Fibroblast of skin of right quadriceps (primary cell): ENCODE measurements at regions not wholly inside any gene's neighbourhood (a gene's known extent, or its start where the extent isn't known, plus 50 kb on each side); places are given as distances from the start of the nearest gene placed in this dataset.

Experiments
- DNase-seq: peaks from one replicate; pipeline ENCODE4 v3.0.0-alpha.2; 2013

DNA sequence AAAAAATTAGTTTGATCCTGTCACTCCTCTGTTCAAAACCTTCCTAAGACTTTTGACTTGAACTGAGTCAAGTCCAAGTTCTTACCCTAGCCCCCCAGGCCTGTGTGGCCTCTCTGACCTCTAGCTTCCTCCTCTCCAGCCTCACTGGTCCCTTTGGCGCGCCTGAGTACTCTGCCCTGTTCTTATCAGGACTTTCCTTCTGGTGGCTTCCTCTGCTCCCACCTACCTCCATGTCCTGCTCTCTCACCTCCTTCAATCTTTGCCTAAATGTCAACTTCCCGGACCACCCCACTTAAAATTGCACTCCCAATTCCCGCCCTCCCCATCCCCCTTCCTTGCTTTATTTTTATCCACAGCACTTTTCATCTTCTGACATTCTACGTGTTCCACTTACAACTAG is 526.1 kb upstream of the KLF4 start:
- no peak for DNase-seq

DNA sequence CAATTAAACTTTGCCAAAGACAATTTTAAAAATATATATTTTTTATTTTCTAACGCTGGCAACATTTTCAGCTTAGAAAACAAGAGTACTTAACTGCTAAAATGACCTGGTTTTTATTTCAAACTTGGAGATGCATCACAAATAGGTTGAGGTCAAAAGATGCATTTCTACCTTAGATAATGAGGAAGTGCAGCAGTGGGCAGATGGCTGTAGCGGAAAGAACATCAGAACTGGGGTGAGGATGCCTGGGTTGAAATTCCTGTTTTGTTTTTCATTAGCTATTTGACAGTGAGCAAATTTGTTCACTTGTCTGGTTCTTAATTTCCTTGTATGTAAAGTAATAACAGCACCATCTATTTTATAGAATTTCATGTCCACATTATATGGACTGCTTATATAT is 524.8 kb upstream of the KLF4 start:
- no peak for DNase-seq

DNA sequence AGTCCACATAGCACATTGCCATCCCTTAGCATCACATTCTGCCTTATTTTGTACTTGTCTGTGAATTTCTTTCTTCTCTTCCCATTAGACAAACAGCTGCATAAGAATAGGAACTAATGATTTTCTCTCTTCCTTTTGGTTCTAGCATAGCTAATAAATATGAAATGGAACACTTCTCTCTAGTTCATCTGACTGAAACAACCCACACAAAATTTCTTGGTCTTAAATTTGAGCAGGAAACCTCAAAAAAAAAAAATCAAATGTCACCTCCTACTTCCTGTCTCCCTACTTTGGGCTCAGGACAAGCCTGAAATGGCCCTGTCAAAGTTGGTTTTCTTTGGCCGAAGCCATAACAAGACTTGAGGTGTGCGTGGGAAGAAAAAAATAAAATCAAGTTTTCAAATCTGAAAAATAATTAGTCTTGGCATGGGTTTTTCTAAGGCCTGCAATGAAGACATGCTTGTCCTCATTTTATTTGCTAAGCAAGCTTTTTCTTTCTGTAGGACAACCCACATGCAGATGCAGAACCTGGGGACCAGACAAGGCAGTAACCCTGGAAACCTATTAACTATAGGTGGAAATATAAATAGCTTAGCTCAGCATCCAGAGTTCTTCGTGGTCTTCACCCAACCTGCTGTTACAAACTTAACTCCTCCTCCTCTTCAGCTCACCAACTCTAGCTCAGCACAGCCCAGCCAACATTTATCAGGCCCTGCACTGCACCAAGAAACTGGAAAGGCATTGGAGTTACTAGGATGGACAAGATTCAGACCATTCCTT is 523.5 kb upstream of the KLF4 start:
- no peak for DNase-seq

DNA sequence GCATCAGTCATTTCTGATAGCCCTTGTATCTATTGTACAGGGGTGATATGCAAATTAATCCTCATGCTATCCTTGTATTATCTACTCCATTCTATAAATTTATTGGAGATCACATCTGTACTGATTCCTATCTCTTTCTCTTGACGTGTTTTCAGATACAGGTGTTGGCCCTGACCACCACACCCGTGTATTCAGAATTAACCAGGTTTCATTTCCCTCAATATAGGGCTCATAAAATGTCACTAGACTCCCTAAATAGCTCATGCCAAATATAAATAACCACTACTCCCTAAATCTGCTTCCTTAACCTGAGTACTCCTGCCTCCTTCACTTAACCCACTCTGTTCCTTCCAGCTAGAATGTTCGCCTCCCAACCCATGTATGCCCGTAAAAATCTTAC is 522.8 kb upstream of the KLF4 start:
- no peak for DNase-seq

DNA sequence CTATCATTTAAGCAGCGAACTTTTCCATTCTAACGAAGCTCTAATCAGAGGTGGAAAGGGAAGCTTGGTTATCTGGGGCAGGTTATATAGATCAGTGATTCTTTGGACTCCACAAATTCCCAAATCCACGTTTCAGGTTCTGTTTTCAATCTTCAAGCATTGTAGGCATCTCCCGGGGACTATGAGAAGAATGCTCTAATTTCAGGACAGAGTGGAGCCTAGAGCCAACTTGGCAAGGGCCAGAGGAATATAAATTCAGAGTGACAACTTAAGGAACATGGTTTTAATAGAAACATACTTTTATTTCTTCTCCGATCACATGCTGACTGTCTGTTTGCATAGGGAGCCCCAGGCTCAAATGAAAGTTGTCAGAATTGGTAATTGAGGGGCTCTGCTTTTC is 514.0 kb upstream of the KLF4 start:
- DNase-seq = peak; percentile 15

DNA sequence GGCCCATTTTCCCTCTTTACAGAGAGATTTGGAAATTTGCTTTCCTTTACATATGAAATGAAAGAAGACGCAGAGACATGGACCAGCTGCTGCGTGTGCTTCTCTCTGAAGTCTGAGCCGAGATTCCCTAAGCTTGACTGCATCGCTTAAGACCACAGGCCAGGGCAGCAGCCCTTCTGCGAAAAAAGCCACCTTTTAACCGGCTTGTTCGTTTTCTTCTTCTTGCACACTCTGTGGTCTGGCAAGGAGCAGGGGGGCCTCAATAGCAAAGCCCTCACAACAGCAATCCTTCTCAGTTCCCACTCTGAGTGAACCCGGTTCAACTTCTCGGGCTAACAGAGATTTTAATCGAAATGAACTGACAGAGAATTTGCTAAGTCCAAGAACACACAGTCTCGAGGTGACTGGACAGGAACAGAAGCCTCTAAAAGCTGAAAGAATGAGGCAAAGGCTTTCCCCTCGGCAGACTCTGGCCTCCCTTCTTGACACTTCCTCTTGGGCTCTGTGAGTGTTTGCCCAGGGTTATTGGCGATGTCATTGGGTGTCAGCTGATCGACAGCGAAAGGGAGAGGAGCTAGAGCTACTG is 512.9 kb upstream of the KLF4 start:
- peak; percentile 42 for DNase-seq

DNA sequence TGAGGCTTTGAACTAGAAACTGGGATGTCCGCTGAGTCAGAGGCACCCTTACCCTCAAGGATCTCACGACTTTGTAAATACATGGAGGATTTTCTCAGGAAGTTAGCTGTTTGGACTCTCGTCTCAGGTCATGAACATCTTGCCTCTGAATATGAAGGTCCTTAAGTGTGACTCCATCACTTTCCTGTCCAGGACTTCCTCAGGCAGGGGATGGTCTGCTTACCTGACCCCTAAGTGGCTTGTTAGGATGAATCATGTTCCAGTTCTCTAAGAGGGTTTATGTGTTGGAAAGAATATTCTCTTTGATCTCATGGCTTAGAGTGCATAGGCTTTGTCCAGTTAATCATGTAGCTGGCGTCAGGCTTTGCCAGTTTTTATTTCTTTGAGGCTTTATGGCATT is 511.7 kb upstream of the KLF4 start:
- DNase-seq = no peak

DNA sequence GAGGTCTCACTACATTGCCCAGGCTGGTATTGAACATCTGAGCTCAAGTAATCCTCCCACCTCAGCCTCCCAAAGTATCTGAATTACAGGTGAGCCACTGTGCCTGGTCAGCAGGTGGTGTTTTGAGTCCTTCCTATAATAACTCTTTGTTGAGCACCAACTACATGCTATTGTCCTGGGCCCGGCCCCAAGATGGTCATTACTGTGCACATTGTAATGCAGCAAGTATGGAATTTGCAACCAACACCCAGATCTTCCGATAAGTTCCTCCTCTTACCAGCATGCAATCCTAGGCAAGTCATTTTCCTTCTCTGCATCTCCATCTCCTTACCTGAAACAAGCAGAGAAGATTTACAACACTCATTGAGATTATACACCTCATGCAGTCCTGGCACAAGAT is 510.3 kb upstream of the KLF4 start:
- DNase-seq = no peak

DNA sequence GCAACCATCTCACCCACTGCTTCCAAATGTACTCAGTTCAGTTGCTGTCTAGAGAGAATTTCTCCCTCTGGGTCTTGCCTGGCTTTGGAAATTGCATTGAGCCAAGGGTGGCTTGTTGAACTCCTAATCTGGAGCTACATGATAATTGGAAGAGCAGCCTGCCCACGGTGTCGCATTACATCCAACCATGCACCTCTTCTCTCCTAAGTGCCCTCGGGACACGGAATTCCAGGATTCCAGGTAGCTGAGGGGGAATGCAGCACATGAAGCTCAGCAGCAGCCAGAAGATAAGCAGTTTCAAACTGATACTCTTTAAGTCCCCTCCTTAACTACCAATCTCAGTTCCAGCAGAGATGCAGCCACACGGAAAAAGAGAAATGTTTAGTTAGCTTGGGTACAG is 509.4 kb upstream of the KLF4 start:
- DNase-seq = no peak

DNA sequence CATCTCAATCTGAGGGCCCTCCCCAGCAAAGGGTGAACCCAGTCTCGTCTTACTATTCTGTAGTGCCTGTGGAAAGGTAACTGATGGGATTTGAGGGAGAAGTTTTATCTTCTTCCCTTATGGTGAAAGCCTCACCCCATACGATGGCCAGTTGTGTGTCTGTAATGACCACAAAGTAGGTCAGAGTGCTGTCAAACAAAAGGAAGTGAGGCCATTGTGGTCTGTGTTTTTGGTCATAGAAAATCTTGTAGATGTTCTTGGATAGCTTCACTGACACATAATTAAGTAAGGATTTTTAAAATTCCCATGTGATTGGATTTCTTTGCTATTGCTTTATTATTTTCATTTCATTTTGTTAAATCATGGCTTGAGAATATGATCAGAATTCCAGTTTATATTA is 505.1 kb upstream of the KLF4 start:
- no peak for DNase-seq

DNA sequence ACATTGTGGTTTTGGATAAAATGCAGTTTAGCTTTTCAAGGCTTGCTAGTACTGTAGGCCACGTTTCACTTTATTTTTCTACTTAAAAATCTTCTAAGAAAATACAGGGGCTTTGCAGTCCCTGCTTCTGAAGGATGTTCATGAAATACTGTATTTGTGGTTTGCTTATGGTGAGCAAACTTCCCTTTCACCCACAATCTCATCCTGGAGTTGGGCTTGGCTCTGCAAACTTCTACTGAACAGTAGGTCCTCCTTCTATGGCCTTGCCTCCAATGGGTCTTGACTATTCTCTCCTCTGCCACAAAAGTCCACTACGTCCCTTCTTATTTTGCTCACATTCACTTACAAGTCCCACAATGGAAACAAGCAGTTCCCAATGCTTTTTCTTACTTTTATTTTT is 502.7 kb upstream of the KLF4 start:
- DNase-seq = no peak

DNA sequence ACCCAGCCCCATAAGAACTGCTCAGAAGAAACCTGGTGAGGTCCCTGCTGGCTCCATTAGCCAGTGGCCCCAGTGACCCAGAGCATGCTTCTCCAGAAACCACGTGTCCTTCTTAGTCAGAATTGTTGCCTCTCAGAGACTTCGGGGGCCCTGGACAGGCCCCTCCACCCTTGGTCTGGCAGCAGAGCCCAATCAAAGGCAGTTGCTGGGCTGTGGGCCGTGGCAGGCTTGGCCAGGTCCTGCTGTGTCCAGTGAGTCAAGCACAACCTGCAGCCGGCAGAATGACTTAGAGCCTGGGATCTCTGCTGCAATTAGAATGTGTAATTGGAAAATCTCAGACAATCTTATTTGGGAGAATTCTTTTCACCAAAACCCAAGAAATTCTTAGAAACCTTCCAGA is 502.0 kb upstream of the KLF4 start:
- no peak for DNase-seq

DNA sequence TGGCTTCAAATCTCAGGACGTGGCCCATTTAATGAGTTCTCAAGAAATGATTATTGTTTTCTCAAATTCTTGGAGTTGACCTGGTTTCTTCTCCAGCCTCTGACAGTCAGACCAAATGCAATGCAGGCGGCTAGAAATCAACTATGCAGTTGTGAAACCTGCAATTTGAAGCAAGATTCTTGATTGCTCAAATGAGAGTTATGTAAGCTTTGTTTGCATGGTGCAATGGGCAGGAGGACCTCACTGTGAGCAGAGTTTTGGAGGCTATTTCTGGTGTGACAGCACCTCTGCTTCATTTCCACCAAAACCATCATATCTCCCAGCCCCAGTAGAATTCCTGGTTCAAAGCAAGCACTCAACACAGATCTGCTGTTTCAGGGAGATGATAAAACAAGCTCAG is 500.0 kb upstream of the KLF4 start:
- peak; percentile 48 for DNase-seq

DNA sequence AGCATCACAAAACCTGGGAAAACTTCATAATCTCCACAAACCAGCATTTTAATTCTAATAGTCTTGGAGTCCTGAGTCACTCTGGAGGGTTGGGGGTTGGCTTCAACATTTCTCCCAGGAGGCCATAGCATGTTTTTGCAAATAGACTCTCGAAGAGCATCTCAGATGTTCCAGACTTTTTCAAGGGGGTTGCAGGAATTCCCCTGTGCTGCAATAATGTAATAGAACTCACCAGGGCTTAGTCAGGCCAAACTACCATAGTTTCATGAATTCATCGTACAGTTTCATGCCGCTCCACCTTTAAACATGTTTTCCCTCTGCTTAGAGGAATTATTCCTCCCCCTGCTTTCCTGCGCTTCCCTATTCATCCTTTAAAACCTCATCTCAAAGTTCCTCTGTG is 499.5 kb upstream of the KLF4 start:
- DNase-seq = peak; percentile 55

DNA sequence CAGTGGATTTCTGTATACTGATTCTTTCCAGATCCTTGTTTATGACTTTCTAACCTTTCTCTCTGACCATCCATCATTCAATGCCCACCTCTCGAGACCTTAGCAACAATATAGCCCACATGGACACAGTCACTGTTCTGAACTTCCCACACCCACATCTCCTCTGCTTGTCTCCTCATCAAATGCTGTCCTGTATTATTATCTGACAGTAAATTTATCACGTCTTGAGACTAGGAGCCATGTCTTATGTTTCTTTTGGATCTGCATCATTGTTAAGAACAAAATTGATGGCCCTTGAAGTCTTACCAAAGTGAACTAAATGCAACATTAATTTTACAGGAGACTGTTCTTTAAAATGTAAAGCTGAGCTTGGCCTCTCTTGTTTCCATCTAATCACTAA is 495.4 kb upstream of the KLF4 start:
- DNase-seq = no peak

DNA sequence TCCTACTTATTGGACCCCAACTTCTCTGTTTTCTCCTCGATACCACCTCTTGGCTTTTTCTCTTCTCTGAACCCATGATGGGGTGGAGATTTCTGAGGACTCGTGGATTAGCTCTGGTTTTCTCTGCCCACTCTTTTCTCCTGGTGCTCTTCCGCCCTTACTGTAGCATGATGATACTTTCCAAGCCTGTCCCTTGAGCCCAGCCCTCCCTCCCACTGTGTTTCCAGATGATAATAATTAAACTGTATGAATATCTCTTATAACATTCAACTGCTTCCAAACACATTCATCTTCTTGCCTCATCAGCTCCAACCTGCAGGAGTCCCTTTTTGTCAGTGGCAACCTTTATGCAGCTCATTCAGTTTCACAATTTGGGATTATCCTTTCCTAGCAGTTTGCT is 494.2 kb upstream of the KLF4 start:
- DNase-seq = peak; percentile 17

DNA sequence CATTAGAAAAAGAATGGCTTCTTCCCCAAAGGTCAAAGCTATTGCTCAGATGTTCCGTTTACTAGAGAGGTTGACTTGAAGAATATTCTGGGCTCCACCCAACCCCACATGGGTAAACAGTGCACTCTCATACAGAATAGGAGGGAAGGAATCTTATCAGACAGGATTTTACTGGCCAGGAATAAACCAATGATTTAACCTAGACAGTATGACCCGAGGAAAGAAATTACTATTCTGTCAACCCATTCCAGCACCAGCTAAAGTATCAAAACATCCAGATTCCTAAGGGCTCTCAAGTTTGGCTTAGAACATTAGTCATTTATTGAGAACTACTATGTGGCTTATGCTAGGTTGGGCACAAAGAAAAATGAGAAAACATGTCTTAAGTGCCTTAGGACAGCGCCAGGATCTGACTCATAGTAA is 493.6 kb upstream of the KLF4 start:
- peak; percentile 23 for DNase-seq

DNA sequence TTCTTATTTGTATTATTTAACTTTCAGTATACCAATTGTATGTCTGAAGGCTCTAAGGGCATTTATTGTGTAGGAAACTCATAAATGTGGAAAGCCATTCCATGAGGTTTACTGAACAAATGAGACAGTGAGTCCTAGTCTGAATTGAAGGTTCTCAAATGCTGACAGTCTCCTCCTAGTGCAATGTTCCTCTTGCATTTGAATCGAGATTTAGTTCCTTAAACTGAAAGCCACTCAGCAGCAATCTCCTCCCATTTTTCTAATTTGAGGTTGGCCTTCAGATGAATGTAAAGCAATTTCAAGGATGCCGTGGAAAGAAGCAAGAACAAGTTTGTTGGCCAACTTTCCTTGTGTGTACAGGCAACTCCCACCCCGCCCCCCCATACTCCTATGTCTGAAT is 493.2 kb upstream of the KLF4 start:
- no peak for DNase-seq

DNA sequence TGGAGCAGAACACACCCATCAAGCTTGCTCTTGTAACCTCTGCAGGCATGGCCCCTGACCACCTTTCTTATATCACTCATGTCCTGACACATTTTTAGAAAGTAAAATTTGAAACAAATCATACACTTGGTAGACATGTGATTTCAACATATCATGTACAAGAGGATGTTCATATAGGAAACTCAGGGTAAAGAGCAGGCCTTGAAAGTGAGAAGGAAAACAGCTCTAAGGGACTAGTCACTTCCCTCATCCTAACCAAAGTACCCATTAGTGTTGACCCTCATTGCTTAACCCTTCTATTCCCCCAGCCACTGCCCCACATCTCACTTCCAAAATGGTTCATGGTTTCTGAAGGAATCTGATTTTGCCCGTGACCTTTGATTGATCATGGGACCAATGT is 492.4 kb upstream of the KLF4 start:
- no peak for DNase-seq

DNA sequence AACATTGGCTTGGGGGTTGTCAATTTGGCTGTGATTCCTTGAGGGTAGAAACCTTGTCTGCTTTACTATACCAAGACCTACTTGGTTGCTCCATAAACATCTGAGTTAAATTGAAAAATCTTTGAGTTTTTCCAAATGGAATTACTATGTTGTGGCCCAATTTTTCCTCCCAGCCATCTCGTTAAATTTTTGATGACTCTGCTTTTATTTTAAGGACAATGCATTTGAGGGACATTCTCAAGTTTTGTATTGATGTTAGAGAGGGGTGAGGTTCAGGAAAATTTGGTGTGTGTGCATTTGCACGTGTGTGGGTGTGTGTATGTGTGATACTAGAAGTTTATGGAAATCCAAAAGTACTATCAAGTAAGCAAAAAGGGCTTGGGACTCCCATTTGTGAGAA is 491.4 kb upstream of the KLF4 start:
- no peak for DNase-seq

DNA sequence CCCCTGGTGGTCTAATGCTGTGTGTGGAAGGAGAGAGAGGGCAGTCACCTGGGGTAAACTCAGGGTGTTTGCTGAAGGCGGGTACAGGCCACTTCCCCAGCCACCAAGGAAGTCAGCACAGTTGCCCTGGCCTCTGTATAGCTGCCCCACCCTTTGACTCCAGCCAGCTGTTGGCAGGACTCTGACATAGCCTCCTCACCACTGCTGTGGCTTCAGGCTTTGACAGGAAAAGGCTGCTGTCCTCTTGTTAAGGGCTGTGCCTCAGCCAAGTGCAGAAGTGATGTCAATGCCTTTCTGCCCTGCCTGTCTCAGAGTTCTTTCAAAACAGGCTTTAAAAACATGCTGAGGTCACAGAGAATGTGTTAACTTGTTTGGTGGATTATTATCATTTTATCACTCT is 487.2 kb upstream of the KLF4 start:
- no peak for DNase-seq

DNA sequence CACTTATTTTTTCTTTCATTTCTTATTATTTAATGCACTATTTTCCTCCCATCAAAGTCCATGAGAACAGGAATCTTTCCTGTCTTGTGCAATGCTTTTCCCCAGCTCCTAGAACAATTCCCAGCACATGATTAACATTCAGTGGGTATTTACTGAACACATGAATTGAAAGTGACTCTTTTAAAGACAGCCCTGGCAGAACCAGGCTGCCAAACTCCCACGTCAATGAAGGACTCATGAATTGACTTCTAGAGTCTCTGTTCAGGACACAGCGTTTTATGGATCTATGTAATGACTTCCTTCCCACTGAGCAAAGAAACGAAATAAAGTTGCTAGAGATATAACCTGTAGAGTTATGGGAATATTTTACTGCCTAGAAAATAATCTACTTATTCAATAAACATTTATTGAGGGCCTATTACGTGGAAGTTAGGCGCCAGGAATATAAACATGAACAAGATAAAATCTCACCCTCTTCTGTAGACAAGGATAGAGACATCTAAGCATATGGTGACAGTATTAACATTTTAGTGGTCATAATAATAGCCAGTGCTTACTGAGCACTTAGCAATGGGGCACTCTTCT is 485.9 kb upstream of the KLF4 start:
- DNase-seq = no peak

DNA sequence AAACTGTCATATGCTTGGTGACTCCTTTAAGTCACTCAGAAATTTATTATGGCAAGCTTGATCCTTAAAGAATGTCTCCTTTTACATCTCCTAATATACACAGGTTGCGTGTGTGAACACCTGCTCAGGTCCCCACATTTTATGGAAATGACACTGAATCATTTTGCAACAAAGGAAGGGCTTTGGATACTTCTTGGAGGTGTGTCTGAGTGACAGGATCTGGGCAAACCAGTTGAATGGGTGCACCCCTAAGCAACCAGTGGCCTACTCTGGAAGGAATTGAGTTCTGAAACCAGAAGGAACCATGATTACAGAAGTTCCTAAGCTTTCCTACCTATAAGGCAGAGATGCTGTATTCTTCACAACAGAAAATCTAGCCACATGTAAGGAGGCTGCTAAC is 483.9 kb upstream of the KLF4 start:
- no peak for DNase-seq

DNA sequence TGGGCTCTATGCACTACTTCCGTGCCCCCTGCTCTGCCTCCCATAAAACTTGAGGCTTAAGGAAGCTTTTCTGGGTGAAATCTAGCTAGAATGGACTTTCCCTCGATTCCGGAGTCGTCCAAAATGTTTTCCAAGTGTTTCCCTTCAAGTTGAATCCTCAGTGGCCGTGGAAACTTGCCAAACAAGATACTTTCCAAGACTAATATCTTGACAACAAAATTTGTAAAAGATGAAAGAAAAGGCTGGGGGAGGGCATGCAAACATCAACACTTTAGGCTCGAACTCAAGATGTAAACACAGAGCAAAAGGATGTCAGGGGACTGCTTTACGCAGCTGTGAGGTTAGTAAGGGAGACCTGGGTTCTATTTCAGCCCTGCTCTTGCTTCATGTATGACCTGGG is 482.8 kb upstream of the KLF4 start:
- no peak for DNase-seq

DNA sequence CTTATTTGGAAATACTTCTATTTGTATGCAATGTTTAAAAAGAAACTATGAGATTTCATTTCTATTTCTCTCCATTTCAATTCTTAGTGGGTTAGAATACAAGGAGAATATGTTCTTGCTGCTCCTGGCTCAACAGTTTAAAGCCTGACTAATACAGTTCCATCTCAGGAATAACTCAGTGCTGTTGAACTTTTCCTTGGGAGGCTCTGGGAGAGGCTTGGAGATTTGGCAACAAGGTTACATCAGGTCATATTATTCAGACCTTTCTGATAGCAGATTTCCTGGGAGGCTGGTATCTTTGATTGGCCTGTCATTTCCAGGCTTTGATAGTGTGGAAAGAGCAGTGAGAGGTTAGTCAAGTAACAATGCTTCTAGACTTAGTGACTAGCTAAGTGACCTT is 481.7 kb upstream of the KLF4 start:
- DNase-seq = no peak
